Stomach (tissue), 4 donors: ENCODE measurements at regions not wholly inside any gene's neighbourhood (a gene's known extent, or its start where the extent isn't known, plus 50 kb on each side); places are given as distances from the start of the nearest gene placed in this dataset.

Source experiments
- EP300 ChIP-seq: sonication (generic); formaldehyde crosslinking; IDR thresholded peaks from one replicate; pipeline ENCODE4 v1.6.1; 2017; ENCODE audit warnings: antibody characterized with exemption
- POLR2A ChIP-seq, 4 donors: fragments of 450-650 bp; IDR thresholded peaks; one replicate each; pipeline ENCODE4 v1.6.1; 2016; ENCODE audit warnings: antibody characterized with exemption in 4 of 4, control low read depth in 2 of 4, mild to moderate bottlenecking in 1 of 4, moderate library complexity in 1 of 4
- POLR2AphosphoS5 ChIP-seq, 3 donors: sonication (generic); formaldehyde crosslinking; IDR thresholded peaks; one replicate each; pipeline ENCODE4 v1.6.1; 2016; ENCODE audit warnings: antibody characterized with exemption in 3 of 3
- TF ChIP-seq, protein P1 (sequence below), 7 experiments: fragments of 450-650 bp in 4 of 7; fragments of 200-600 bp in 3 of 7; sonication (generic) in 3 of 7; IDR thresholded peaks; one replicate each; pipeline ENCODE4 v1.5.1; 2016 to 2019; ENCODE audit warnings: antibody characterized with exemption in 7 of 7, control low read depth in 2 of 7, mild to moderate bottlenecking in 1 of 7

DNA sequence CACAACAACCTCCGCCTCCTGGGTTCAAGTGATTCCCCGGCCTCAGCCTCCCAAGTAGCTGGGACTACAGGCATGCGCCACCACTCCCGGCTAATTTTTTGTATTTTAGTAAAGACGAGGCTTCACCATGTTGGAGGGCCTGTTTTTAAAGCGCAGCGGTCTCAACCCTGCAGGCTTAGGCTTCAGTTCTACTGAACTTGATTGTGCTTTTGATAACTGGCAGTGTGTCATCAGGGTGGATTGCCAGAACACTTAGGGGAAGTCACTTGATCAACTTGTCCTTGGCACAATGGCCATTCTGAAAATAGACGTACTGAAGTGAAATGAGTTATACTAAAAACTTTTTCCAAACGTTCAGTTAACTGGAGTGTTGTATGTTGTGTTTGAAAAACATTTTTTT, 472.2 kb downstream of the KLF5 start:
- TF ChIP-seq, protein P1, sequence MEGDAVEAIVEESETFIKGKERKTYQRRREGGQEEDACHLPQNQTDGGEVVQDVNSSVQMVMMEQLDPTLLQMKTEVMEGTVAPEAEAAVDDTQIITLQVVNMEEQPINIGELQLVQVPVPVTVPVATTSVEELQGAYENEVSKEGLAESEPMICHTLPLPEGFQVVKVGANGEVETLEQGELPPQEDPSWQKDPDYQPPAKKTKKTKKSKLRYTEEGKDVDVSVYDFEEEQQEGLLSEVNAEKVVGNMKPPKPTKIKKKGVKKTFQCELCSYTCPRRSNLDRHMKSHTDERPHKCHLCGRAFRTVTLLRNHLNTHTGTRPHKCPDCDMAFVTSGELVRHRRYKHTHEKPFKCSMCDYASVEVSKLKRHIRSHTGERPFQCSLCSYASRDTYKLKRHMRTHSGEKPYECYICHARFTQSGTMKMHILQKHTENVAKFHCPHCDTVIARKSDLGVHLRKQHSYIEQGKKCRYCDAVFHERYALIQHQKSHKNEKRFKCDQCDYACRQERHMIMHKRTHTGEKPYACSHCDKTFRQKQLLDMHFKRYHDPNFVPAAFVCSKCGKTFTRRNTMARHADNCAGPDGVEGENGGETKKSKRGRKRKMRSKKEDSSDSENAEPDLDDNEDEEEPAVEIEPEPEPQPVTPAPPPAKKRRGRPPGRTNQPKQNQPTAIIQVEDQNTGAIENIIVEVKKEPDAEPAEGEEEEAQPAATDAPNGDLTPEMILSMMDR (IDR thresholded peaks at IDR 0.05): no peak
- TF ChIP-seq EP300 (no peak), POLR2A (IDR thresholded peaks at IDR 0.05) (no peak), POLR2AphosphoS5 (IDR thresholded peaks at IDR 0.05) (no peak)
